ENCODE measurements at regions not wholly inside any gene's neighbourhood (a gene's known extent, or its start where the extent isn't known, plus 50 kb on each side); places are given as distances from the start of the nearest gene placed in this dataset.

DNA sequence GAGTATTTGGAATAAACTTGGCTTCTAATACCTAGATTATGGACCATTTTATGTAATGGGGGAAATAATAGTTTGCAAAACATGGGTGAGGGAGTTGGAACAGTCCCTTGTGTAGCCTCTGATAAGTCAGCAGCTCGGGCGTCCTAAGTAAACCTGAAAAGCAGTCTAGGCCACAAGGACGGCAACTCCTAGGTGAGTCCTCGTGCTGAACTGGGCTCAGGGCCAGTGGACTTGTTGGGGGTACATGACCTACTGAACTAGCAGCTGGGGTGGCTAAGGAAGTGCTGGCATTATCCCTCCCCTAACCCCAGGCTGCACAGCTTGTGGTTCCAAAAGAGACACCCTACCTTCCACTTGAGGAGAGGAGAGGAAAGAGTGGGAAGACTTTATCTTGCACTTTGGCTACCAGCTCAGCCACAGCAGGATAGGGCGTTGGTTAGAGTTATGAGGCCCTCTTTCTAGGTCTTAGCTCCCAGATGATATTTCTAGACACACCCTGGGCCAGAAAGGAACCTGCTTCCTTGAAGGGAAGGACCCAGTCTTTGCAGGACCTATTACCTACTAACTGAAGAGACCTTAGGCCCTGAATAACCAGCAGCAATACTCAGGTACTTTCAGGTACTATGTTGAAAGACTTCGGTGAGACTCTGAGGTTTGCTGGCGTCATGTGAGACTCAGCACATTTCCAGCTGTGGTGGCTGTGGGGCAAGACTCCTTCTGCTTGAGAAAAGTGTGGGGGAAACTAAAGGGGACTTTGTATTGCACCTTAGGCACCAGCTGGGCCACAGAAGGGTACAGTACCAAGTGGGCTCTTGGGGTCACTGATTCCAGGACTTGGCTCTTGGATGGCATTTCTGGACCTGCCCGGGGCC lies 71.0 kb downstream of the AQP4 start:
- no peaks in the 10 kb centered on the region for H3K27me3 ChIP-seq (ENCODE audit: control insufficient read depth, insufficient read depth, low read length)
- no peaks in the 10 kb centered on the region for H3K36me3 ChIP-seq (ENCODE audit: control insufficient read depth, insufficient read depth, low read length)
- H3K4me3 ChIP-seq (ENCODE audit: low read depth, low read length), result no peak overlapping the region
- CTCF ChIA-PET, result interaction anchor here (1.0 kb wide), 1 partner anchor 18 kb away, joined by 4 read pairs; no protein-coding TSS in a partner anchor
- no peak for DNase-seq (ENCODE audit: low read depth)
- TF ChIP-seq, protein P1, sequence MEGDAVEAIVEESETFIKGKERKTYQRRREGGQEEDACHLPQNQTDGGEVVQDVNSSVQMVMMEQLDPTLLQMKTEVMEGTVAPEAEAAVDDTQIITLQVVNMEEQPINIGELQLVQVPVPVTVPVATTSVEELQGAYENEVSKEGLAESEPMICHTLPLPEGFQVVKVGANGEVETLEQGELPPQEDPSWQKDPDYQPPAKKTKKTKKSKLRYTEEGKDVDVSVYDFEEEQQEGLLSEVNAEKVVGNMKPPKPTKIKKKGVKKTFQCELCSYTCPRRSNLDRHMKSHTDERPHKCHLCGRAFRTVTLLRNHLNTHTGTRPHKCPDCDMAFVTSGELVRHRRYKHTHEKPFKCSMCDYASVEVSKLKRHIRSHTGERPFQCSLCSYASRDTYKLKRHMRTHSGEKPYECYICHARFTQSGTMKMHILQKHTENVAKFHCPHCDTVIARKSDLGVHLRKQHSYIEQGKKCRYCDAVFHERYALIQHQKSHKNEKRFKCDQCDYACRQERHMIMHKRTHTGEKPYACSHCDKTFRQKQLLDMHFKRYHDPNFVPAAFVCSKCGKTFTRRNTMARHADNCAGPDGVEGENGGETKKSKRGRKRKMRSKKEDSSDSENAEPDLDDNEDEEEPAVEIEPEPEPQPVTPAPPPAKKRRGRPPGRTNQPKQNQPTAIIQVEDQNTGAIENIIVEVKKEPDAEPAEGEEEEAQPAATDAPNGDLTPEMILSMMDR (IDR thresholded peaks at IDR 0.05; ENCODE audit: insufficient read depth, low read depth, low read length), result no peak
- POLR2A ChIA-PET, result no interaction called here

DNA sequence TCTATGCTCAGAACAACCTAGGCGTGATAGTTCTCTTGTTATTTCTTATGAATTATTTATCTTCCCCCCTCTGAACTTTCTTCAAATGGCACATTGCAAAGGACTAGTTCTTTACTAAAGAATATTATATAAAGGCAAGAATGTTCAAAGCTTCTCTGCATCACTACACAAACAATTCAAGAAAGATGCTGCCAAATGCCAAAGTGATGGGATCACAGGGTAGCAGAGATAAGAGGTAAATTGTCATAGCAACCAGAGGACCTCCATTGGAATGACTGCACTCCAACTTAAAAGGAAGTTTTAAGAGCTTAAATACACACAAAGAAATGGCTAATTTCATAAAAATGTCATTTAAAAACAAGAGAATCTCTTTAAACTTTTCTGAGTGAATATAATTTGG lies 72.8 kb downstream of the AQP4 start:
- ChIA-PET CTCF (no interaction called here), POLR2A (no interaction called here)
- Histone ChIP-seq H3K27me3 (ENCODE audit: control insufficient read depth, insufficient read depth, low read length) (no peaks in the 10 kb centered on the region), H3K36me3 (ENCODE audit: control insufficient read depth, insufficient read depth, low read length) (no peaks in the 10 kb centered on the region), H3K4me3 (ENCODE audit: low read depth, low read length) (no peak overlapping the region)
- TF ChIP-seq, protein P1 (IDR thresholded peaks at IDR 0.05; ENCODE audit: insufficient read depth, low read depth, low read length), result no peak
- DNase-seq (ENCODE audit: low read depth), result no peak

DNA sequence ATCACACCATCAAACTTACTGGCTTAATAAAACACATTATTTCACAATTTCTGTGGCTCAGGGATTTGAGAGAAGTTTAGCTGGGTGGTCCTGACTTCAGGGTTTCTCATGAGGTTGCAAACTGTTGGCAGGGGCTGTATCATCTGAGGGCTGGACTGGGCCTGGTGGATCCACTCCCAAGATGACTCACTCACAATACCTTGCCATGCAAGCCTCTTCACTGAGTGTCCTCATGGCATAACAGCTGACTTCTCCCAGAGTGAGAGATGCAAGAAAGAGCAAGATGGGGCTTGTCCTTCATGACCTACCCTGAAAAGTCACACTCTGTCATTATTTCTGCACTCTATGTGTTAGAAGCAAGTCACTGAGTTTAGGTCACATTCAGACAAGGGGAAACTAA lies 73.8 kb downstream of the AQP4 start:
- H3K4me3 ChIP-seq (ENCODE audit: low read depth, low read length), result no peak overlapping the region
- H3K27me3 ChIP-seq (ENCODE audit: control insufficient read depth, insufficient read depth, low read length), result no peaks in the 10 kb centered on the region
- DNase-seq (ENCODE audit: low read depth), result no peak
- TF ChIP-seq, protein P1 (IDR thresholded peaks at IDR 0.05; ENCODE audit: insufficient read depth, low read depth, low read length), result no peak
- H3K36me3 ChIP-seq (ENCODE audit: control insufficient read depth, insufficient read depth, low read length), result no peaks in the 10 kb centered on the region
- POLR2A ChIA-PET, result no interaction called here
- CTCF ChIA-PET, result no interaction called here

DNA sequence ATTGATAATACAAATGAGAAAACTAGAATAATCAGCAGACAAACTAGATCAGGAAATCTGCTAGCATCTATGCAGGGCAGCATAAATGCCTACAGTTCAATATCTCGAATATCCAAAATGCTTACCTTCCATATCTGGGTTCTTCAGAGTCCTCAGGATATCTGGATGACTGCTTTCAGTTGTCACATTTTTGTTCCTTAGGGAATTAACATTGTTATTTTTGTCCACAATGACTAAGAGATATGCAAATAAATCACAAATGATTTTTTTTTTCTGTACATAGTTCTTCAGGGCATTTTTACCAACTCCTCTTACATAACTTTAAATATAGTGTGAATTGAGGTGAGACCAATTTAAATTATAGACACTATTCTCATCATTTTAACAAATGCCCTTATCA lies 80.9 kb downstream of the AQP4 start:
- TF ChIP-seq, protein P1 (IDR thresholded peaks at IDR 0.05; ENCODE audit: insufficient read depth, low read depth, low read length), result no peak
- H3K36me3 ChIP-seq (ENCODE audit: control insufficient read depth, insufficient read depth, low read length), result no peaks in the 10 kb centered on the region
- no peaks in the 10 kb centered on the region for H3K27me3 ChIP-seq (ENCODE audit: control insufficient read depth, insufficient read depth, low read length)
- ChIA-PET POLR2A (no interaction called here), CTCF (no interaction called here)
- DNase-seq (ENCODE audit: low read depth), result no peak
- no peak overlapping the region for H3K4me3 ChIP-seq (ENCODE audit: low read depth, low read length)

DNA sequence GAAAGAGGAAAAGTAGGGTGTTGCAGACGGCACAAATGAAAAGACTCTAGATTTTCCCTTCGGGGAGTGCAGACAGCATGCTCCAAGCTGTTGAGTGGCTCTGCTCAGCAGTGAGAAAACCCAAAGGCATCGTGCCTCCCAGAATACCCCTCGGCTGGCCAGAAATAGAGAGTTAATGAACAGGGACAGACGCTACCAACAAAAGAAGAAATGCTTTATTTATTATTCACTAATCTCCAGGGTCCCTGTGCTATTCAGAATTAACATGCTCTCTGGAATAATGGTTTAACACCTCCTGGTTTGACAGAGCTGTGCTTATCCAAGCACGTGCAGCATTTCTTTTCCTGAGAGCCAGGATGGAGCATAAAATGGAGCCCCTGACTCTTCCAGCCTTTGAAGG lies 82.3 kb downstream of the AQP4 start:
- no peaks in the 10 kb centered on the region for H3K27me3 ChIP-seq (ENCODE audit: control insufficient read depth, insufficient read depth, low read length)
- no peak overlapping the region for H3K4me3 ChIP-seq (ENCODE audit: low read depth, low read length)
- CTCF ChIA-PET, result interaction anchor here (0.7 kb wide), 1 partner anchor 289 kb away, joined by 3 read pairs; no protein-coding TSS in a partner anchor
- TF ChIP-seq, protein P1 (IDR thresholded peaks at IDR 0.05; ENCODE audit: insufficient read depth, low read depth, low read length), result no peak
- POLR2A ChIA-PET, result no interaction called here
- DNase-seq (ENCODE audit: low read depth), result no peak
- no peaks in the 10 kb centered on the region for H3K36me3 ChIP-seq (ENCODE audit: control insufficient read depth, insufficient read depth, low read length)
